HG03520 (cell line): ENCODE measurements at regions not wholly inside any gene's neighbourhood (a gene's known extent, or its start where the extent isn't known, plus 50 kb on each side); places are given as distances from the start of the nearest gene placed in this dataset.

Experiments used
- ATAC-seq: cut with Tn5 transposase; IDR thresholded peaks from one replicate; pipeline ENCODE4 v1.9.1; 2021; ENCODE audit warnings: mild to moderate bottlenecking, moderate library complexity; ENCODE audit not compliant: unreplicated experiment

GRCh38 chr16:79691007-79691406 lies 90.5 kb upstream of the MAF start:
- no peak for ATAC-seq

- ATAC-seq = no peak
Observed at GRCh38 chr16:79690159-79690558, 89.6 kb upstream of the MAF start.

GRCh38 chr16:79687249-79688130 lies 87.0 kb upstream of the MAF start:
- ATAC-seq = no peak

GRCh38 chr16:79685871-79686270 lies 85.3 kb upstream of the MAF start:
- ATAC-seq = no peak

- ATAC-seq = no peak
Observed at GRCh38 chr16:79679334-79679733, 78.8 kb upstream of the MAF start.

GRCh38 chr16:79677799-79678530 lies 77.4 kb upstream of the MAF start:
- no peak for ATAC-seq

- ATAC-seq = no peak
Observed at GRCh38 chr16:79673635-79674034, 73.1 kb upstream of the MAF start.

GRCh38 chr16:79672524-79672923 lies 72.0 kb upstream of the MAF start:
- ATAC-seq = no peak

GRCh38 chr16:79668502-79668901 lies 68.0 kb upstream of the MAF start:
- ATAC-seq = no peak

GRCh38 chr16:79665970-79666369 lies 65.4 kb upstream of the MAF start:
- no peak for ATAC-seq

- no peak for ATAC-seq
Observed at GRCh38 chr16:79664407-79664806, 63.9 kb upstream of the MAF start.

GRCh38 chr16:79662669-79663313 lies 62.3 kb upstream of the MAF start:
- ATAC-seq = no peak

- ATAC-seq = no peak
Observed at GRCh38 chr16:79662122-79662521, 61.6 kb upstream of the MAF start.

- no peak for ATAC-seq
Observed at GRCh38 chr16:79661578-79661977, 61.0 kb upstream of the MAF start.

GRCh38 chr16:79659344-79659743 lies 58.8 kb upstream of the MAF start:
- ATAC-seq = no peak

- ATAC-seq = no peak
Observed at GRCh38 chr16:79658301-79659033, 57.9 kb upstream of the MAF start.

GRCh38 chr16:79656553-79657115 lies 56.1 kb upstream of the MAF start:
- no peak for ATAC-seq

- ATAC-seq = no peak
Observed at GRCh38 chr16:79653373-79653891, 52.9 kb upstream of the MAF start.

GRCh38 chr16:79651363-79651762 lies 50.8 kb upstream of the MAF start:
- ATAC-seq = no peak
